SJCRH30 (cell line): ENCODE measurements at regions not wholly inside any gene's neighbourhood (a gene's known extent, or its start where the extent isn't known, plus 50 kb on each side); places are given as distances from the start of the nearest gene placed in this dataset.
"Not testable (repeated sequence)": the region's sequence is repeated elsewhere in the genome, so short reads cannot be mapped to it uniquely, and the experiment has no call there.

ENCODE experiments used
- DNase-seq, 2 experiments: peaks; one replicate each; pipeline ENCODE4 v3.0.0-alpha.2; 2015 to 2020
- H3K27ac ChIP-seq: fragments of 250-450 bp; sonication (Bioruptor Pico); 2 replicates; pipeline ENCODE4 v1.5.1; 2020; ENCODE audit warnings: mild to moderate bottlenecking, moderate library complexity
- H3K27me3 ChIP-seq: fragments of 250-450 bp; sonication (Bioruptor Pico); 2 replicates; pipeline ENCODE4 v1.5.1; 2020; ENCODE audit warnings: mild to moderate bottlenecking, moderate library complexity
- H3K36me3 ChIP-seq: fragments of 250-450 bp; sonication (Bioruptor Pico); 2 replicates; pipeline ENCODE4 v1.5.1; 2020; ENCODE audit warnings: mild to moderate bottlenecking, moderate library complexity
- H3K4me1 ChIP-seq: fragments of 250-450 bp; sonication (Bioruptor Pico); 2 replicates; pipeline ENCODE4 v1.5.1; 2020; ENCODE audit warnings: mild to moderate bottlenecking, moderate library complexity
- H3K4me3 ChIP-seq: fragments of 250-450 bp; sonication (Bioruptor Pico); 2 replicates; pipeline ENCODE4 v1.5.1; 2020; ENCODE audit warnings: mild to moderate bottlenecking, moderate library complexity
- H3K9me3 ChIP-seq: fragments of 250-450 bp; sonication (Bioruptor Pico); replicated peaks from 2 replicates; pipeline ENCODE4 v1.5.1; 2020; ENCODE audit warnings: mild to moderate bottlenecking, moderate library complexity

DNA sequence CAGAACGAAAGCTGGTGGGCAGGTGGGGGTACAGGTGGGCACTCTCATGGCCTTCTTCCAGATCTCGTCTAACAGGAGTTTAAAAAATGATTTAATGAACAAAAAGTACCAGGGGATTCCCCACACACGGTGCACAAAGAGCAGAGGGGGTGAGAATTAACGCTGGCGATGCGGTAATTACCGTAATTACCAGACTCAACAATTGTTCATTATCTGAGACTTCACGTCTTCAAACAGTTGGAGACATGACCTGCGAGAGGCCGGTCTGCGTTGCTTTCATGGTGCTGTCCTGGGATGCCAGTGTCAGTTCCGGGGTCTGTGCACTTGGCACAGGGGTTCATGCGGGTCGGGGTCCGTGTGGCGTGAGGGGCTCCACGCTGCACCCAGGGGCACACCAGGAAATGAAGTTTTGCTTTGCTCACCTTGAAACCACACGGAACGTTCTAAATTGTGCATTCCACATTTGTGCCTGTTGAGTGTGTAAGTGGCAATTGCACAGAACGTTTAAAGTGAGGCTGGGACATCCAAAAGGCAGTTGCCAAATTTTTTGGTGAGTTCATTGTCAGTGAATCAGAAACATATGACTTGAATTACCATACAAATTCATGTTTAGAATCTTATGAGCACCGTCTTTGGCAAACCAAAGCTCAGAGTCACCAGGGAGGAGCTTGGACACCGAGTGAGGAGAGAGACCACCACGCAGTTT, 256.4 kb upstream of the IRX1 start:
- H3K9me3 ChIP-seq = no peaks in the 10 kb centered on the region
- DNase-seq = no peak
- H3K4me1 ChIP-seq = no peaks in the 10 kb centered on the region
- no peaks in the 10 kb centered on the region for H3K27me3 ChIP-seq
- no peaks in the 10 kb centered on the region for H3K36me3 ChIP-seq
- H3K4me3 ChIP-seq = no peak overlapping the region
- H3K27ac ChIP-seq = no peak overlapping the region

DNA sequence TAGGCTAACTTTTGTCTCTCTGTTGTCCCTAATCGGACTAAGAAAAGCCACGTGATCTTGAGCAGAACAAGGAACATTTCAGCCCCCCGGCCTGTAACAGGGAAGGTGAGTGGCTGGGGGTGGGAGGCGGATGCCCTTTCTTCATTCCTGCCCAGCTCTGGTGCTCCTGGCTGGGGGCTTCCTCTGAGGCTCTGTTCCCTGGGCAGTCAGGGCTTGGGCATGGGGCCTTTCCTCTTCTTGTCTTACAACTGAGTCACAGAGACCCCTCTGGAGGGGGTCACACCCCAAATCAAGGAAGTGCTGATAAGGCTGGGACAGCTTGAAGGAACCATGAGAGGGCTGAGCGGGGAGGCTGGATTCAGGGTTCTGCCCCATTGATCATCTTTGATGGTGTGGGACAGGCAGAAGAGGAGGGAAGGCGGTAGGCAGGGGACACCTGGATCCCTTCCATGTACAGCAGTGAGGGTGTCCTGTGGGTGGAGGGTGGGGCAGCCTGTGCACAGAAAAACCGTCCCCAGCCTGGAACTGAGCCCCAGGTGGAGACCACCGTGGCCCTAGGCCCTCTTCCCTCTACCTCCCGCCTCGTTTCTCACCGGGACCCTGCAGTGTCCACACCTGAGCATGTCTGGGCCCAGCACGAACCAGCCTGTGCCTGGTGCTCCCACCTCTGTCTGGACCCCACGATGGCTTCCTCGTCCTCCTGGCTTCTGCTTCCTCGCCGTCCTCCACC, 257.7 kb upstream of the IRX1 start:
- H3K9me3 ChIP-seq = no peaks in the 10 kb centered on the region
- no peaks in the 10 kb centered on the region for H3K36me3 ChIP-seq
- no peaks in the 10 kb centered on the region for H3K27me3 ChIP-seq
- no peak overlapping the region for H3K4me3 ChIP-seq
- no peak overlapping the region for H3K27ac ChIP-seq
- DNase-seq = no peak
- no peaks in the 10 kb centered on the region for H3K4me1 ChIP-seq

DNA sequence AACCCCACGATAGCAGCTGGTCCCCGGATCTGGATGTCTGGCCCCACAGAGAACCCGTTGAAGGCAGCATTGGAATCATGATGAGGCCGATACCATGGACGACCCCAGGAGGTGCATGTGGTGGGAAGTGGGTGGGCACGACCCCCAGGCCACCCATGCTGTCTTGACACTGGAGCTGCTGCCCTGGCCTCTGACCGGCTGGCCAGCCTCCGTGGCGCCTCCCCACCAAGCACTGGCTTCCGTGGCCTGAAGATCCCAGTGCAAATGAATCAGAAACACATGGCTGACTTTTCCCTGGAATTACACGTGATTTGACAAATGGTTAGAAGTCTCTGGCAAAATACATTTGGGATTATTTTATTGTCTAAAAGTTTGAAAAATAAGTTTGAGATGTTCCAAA, 259.0 kb upstream of the IRX1 start:
- Histone ChIP-seq H3K36me3 (no peaks in the 10 kb centered on the region), H3K27me3 (no peaks in the 10 kb centered on the region), H3K9me3 (no peaks in the 10 kb centered on the region), H3K4me1 (no peaks in the 10 kb centered on the region), H3K27ac (no peak overlapping the region), H3K4me3 (no peak overlapping the region)
- DNase-seq = no peak

DNA sequence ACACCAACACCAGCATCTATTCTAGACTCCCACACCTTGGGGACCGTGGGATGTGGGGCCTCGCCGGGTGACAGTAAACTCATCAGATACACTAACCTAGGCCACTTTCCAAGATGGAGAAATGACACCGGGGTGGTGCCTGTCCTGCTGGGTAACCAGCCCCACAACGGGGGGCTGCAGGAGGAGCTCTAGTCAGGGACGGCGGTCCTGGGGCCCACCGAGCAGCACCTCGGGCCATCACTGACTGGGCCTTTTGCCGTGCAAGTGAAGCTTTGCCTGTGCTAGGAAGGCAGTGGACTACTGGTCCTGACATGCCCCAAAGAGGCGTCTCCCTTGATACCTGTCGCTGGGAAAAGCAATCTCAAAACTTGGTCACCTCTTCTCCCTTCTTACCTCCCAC, 260.3 kb upstream of the IRX1 start:
- H3K27ac ChIP-seq = no peak overlapping the region
- no peaks in the 10 kb centered on the region for H3K27me3 ChIP-seq
- DNase-seq = no peak
- H3K4me1 ChIP-seq = no peaks in the 10 kb centered on the region
- H3K4me3 ChIP-seq = no peak overlapping the region
- H3K36me3 ChIP-seq = no peaks in the 10 kb centered on the region
- H3K9me3 ChIP-seq = no peaks in the 10 kb centered on the region

DNA sequence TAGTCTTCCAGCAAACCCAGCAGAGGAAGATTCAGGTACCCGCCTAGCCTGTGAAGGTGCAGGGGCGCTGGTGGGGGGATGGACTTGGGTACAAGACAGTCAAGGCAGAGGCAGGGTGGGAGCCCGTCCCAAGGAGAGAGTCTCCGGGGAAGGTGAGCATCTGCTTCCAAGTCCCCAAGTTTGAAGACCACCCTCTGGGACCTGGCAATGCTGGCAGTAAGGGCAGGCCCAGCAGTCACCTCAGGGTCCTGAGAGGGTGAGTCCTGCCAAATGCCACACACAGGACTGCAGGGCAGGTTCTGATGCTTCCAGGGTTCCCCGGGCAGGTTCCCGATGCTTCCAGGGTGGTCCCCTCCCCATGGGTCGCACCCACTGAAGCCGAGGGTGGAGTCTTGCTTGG, 261.8 kb upstream of the IRX1 start:
- Histone ChIP-seq H3K27ac (no peak overlapping the region), H3K27me3 (no peaks in the 10 kb centered on the region), H3K4me1 (no peaks in the 10 kb centered on the region), H3K4me3 (no peak overlapping the region), H3K36me3 (no peaks in the 10 kb centered on the region), H3K9me3 (no peaks in the 10 kb centered on the region)
- no peak for DNase-seq

DNA sequence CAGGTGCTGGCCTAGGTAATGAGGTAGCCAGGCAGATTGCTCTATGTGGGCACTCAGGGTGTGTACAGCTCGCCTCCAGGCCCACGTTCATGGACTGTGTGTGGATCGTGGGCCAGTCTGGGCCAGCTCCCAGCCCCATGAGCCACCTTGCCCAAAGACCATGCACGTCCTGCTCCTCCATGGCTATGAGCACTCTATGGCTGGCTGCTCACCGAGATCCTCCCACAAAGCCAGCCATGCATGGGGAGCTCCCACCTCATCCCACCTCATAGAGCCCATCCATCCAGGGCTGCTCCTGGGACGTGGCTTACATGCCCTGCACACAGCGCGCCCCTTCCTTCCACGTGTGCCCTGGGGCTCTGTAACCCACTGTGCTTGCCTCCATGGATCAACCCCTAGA, 262.5 kb upstream of the IRX1 start:
- H3K36me3 ChIP-seq = no peaks in the 10 kb centered on the region
- no peak for DNase-seq
- no peaks in the 10 kb centered on the region for H3K9me3 ChIP-seq
- no peak overlapping the region for H3K27ac ChIP-seq
- no peaks in the 10 kb centered on the region for H3K4me1 ChIP-seq
- no peaks in the 10 kb centered on the region for H3K27me3 ChIP-seq
- no peak overlapping the region for H3K4me3 ChIP-seq

DNA sequence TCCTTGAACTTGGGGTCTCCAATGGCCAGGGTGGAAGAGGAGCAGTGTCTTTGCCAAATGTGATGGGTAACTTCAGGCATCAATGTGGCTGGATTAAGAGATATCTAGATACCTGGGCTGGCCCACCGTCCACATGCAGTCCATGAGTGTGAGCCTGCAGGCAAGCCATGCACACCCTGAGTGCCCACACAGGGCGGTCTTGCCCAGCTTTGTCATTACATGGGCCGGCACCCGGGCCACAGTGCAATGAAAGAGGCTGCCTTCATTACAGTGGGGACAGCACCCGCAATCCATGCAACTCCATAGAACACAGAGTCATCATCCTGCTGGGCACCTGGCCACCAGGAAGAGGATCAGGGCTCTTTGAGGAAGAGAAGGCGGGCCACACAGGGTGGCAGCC, 263.8 kb upstream of the IRX1 start:
- DNase-seq = no peak

DNA sequence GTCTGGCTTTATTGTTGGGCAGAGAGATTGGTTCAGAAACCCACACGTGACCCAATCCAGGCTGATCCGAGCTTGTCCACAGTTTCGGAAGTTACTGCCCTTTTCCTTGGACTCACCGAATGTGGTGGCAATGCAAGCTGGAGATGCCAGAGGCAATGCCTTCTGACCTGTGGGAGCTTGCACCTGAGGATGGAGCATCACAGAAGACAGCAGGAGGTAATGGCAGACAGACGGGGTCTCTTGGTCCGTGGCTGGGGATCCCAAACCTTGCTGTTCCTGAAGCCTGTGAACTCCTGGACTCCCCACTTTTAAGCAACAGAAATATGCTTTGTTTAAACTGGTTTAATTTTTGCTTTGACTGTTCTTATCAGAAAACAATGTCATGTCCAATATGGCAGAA, 265.2 kb upstream of the IRX1 start:
- Histone ChIP-seq H3K36me3 (no peaks in the 10 kb centered on the region), H3K4me1 (no peaks in the 10 kb centered on the region), H3K4me3 (no peak overlapping the region), H3K9me3 (no peaks in the 10 kb centered on the region), H3K27me3 (no peaks in the 10 kb centered on the region), H3K27ac (no peak overlapping the region)
- DNase-seq = no peak

More for the DNA sequence above, 263.8 kb upstream of the IRX1 start:
- Histone ChIP-seq H3K27ac (no peak overlapping the region), H3K36me3 (no peaks in the 10 kb centered on the region), H3K4me1 (no peaks in the 10 kb centered on the region), H3K4me3 (no peak overlapping the region), H3K9me3 (no peaks in the 10 kb centered on the region), H3K27me3 (no peaks in the 10 kb centered on the region)

DNA sequence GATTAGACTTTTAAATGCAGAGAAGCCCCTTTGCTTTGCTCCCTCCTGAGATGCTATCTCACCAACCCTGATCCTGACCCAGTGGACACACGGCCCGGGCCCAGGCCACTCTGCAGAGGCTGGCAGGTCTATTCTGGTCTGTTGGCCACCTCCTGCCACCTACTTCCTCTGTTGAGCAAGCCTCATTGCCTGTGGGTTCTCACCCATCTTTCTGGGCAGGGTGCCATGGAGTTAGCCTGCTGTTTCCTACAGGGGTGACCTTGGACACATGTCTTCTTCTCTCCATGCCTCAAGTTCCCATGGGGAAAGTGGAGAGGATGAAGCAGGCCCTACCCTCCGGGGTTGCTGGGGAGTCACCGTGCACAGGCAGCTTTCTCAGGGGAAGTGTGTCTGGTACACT, 266.2 kb upstream of the IRX1 start:
- Histone ChIP-seq H3K27me3 (no peaks in the 10 kb centered on the region), H3K27ac (no peak overlapping the region), H3K36me3 (no peaks in the 10 kb centered on the region), H3K4me1 (no peaks in the 10 kb centered on the region), H3K4me3 (no peak overlapping the region), H3K9me3 (no peaks in the 10 kb centered on the region)
- no peak for DNase-seq

DNA sequence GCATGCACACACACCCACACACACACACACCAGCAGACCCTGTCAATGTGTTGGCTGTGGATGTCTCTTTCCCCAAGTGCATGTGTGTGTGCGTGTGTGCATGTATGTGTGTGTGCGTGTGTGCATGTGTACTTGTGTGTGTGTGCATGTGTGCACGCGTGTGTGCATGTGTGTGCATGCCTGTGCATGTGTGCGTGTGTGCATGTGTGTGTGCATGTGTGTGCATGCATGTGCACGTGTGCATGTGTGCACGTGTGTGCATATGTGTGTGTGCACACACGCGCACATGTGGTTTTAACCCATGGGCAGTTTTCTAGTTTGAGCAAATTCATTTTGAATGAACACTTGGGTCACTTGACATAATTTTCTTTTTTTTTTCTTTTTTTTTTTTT, 268.8 kb upstream of the IRX1 start:
- Histone ChIP-seq H3K4me1 (no peaks in the 10 kb centered on the region), H3K27ac (no peak overlapping the region), H3K27me3 (no peaks in the 10 kb centered on the region), H3K4me3 (no peak overlapping the region), H3K36me3 (no peaks in the 10 kb centered on the region), H3K9me3 (no peaks in the 10 kb centered on the region)
- DNase-seq = no peak

DNA sequence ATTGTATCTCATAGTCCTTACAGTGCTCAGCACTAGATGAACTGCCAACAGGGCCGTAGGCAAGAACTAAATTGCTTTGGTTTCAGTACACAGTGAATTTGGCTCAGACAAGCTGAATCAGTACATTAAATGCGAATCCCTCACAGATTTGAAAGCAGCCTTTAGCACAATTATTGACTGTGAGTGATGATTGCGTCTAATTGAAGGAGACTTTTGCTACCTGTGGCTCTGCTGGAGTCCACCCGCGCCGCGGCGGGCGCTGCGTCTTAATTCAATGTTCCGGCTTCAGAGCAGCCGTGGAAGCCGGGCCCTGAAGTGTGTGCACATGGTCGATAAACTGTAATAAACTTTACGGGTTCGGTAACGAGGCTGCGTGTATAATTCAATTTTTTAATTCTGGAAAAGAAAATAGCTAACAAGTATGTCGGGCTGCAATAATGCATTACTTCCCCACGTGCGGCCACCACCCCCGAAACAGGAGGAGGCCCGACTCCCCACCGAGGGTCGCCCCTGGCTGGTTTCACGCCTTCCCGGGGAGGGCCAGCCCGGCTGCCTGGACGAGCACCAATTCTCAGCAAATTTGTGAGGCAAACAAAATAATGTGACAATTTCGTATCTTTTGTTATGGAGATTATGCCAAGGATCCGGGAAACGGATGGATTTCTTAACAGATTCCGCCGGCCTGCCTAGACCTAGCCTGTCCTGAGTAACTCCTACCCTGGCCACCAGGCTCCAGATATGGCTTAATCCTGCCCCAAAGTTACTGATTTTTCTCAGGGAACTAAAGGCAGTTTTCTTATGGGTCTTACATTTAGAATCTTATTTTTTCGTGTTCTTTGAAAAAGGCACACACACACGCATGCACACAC, 269.4 kb upstream of the IRX1 start:
- no peaks in the 10 kb centered on the region for H3K4me1 ChIP-seq

DNA sequence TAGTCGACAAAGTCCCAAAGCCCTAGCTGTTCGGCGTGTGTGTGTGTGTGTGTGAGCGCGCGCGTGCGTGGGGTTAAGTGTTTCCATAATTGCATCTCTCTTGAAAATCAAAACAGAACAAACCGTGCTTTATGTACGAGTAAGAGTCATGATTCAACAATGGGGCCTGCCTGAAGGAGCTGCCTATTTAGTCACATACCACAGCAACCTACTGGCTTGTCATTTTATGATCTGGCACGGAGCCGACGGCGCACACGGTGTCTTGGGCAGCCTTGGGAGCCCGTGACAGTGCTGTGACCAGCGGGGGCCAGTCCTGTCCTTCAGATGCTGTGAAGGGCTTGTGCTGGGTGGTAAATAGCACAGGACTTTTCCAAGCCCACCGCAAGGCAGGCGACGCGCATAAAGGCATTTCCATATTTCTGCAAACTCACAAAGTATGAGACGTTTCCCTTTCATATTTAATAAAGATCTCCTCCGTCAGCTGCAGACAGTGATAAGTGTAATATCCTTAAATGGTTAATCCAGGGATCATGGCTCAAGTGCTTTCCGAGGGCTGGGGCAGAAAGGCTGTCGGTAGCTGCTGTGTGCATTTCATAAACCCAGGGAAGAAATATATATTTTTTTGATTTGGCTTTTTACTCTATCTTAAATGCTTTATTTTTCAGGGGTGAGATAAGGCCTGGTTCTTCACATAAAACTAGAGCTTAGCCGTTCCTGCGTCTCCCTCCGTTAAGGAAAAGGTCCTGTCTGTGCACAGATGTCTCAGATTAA, 270.2 kb upstream of the IRX1 start:
- no peaks in the 10 kb centered on the region for H3K9me3 ChIP-seq
- DNase-seq = peak; percentile 23 to 47
- H3K27ac ChIP-seq = no peak overlapping the region; the same call in 1 of the 2 replicates
- H3K4me3 ChIP-seq = no peak overlapping the region
- no peaks in the 10 kb centered on the region for H3K27me3 ChIP-seq
- no peaks in the 10 kb centered on the region for H3K4me1 ChIP-seq
- no peaks in the 10 kb centered on the region for H3K36me3 ChIP-seq

More for the DNA sequence above, 269.4 kb upstream of the IRX1 start:
- no peak for DNase-seq
- Histone ChIP-seq H3K4me3 (no peak overlapping the region), H3K27ac (no peak overlapping the region), H3K27me3 (no peaks in the 10 kb centered on the region), H3K36me3 (no peaks in the 10 kb centered on the region), H3K9me3 (no peaks in the 10 kb centered on the region)

DNA sequence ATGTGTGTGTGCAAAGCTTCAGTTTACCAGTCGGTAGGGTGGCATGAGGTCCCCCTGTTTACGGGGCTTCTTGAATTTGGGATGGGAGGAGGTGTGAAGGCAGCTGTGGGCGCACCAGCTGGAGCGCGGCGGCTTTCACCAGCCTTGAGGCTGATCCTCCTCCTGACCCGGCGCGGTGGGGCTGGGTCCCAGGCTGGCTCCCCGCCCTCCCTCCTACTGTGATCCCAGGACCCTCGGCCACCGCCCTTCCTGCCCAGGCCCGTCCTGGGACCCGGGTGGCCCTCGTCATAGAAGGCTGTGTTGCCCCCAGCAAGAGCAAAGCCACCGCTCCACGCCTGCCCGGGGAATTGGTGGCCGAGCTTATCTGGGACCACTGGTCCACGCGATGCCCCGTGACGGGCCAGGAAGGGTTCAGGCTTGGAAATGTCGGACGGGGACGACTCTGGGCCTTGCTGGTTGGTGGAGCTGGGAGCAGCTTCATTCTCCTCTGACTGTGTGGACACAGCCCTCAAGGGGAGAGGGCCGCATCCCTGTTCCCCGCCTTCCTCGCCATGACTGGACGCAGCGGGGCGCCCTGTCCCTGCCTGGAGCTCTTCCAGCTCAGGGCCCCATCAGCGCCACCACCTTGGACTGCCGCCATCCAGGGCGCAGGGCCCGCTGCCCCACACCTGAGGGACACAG, 271.1 kb upstream of the IRX1 start:
- DNase-seq = peak in 1 of 2 experiments; percentile 14
- Histone ChIP-seq H3K4me1 (no peaks in the 10 kb centered on the region), H3K27me3 (no peaks in the 10 kb centered on the region), H3K27ac (no peak overlapping the region; the same call in 1 of the 2 replicates), H3K36me3 (no peaks in the 10 kb centered on the region), H3K4me3 (no peak overlapping the region), H3K9me3 (no peaks in the 10 kb centered on the region)

DNA sequence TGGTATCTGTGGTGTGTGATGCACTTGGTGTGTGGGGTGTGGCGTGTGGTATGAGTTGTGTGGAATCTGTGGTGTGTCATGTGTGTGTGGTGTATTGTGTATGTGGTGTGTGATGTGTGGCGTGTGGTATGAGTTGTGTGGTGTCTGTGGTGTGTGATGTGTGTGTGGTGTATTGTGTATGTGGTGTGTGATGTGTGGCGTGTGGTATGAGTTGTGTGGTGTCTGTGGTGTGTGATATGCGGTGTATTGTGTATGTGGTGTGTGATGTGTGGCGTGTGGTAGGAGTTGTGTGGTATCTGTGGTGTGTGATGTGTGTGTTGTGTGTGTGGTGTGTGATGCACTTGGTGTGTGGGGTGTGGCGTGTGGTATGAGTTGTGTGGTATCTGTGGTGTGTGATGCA, 271.7 kb upstream of the IRX1 start:
- H3K4me1 ChIP-seq, H3K27ac ChIP-seq, H3K4me3 ChIP-seq, H3K27me3 ChIP-seq, DNase-seq, H3K9me3 ChIP-seq, H3K36me3 ChIP-seq: not testable (repeated sequence)
